AG09309 (cell line): ENCODE measurements at regions not wholly inside any gene's neighbourhood (a gene's known extent, or its start where the extent isn't known, plus 50 kb on each side); places are given as distances from the start of the nearest gene placed in this dataset.

Experiments used
- DNase-seq: peaks from one replicate; pipeline ENCODE4 v3.0.0-alpha.2; 2010; ENCODE audit warnings: low read depth
- H3K4me3 ChIP-seq: 2 replicates; pipeline ENCODE4 v1.5.1; 2011; ENCODE audit warnings: mild to moderate bottlenecking, low read depth, low read length, moderate library complexity; ENCODE audit not compliant: control insufficient read depth
- TF ChIP-seq, protein P1 (sequence below): IDR thresholded peaks from 2 replicates; pipeline ENCODE4 v1.5.1; 2011; ENCODE audit warnings: mild to moderate bottlenecking, low read depth, low read length, inconsistent platforms; ENCODE audit not compliant: insufficient read depth, control insufficient read depth; ENCODE audit errors: missing control alignments

DNA sequence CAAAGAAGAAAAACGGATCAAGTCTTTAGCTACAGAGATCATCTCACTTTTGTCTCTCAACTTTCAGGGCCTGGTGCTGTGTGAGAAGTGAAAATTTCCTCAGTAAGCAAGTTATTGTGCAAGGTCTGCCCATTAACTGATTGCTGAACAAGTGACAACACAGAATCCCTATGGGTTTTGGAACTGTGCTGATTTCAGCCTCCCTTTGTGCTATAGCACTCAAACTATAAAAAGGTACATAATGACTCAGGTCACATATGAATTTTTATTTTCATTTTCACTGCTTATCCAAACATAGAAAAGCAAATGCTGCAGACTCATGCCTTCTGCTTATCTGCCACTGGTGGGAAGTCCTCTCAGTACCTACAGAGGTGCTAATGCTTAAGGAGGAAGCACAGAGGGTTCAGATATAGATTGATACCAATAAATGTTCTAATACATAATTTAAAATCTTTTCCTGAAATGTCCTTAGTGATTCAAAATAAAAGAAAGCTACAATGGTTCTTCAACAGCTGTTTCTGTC is 576.2 kb upstream of the CT83 start:
- H3K4me3 ChIP-seq, result no peak overlapping the region
- TF ChIP-seq, protein P1, sequence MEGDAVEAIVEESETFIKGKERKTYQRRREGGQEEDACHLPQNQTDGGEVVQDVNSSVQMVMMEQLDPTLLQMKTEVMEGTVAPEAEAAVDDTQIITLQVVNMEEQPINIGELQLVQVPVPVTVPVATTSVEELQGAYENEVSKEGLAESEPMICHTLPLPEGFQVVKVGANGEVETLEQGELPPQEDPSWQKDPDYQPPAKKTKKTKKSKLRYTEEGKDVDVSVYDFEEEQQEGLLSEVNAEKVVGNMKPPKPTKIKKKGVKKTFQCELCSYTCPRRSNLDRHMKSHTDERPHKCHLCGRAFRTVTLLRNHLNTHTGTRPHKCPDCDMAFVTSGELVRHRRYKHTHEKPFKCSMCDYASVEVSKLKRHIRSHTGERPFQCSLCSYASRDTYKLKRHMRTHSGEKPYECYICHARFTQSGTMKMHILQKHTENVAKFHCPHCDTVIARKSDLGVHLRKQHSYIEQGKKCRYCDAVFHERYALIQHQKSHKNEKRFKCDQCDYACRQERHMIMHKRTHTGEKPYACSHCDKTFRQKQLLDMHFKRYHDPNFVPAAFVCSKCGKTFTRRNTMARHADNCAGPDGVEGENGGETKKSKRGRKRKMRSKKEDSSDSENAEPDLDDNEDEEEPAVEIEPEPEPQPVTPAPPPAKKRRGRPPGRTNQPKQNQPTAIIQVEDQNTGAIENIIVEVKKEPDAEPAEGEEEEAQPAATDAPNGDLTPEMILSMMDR, result no peak
- no peak for DNase-seq

DNA sequence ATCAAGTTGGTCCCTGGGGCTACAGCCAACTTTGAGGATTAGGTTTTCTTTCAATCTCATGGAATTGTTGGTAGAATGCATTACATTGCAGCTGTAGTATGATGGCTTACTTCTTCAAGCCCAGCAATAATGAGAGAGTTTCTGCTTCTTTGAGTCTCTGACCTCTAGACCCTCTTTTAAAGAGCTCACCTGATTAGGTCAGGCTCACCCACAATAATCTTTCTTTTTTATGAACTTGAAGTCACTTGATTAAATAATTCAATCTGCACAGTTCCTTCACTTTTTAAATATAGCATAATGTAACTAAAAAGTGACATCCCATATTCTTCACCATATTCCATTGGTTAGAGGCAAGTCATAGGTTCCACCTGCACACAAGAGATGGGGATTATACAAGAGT is 547.5 kb upstream of the CT83 start:
- TF ChIP-seq, protein P1, result no peak
- H3K4me3 ChIP-seq, result no peak overlapping the region
- DNase-seq, result no peak

DNA sequence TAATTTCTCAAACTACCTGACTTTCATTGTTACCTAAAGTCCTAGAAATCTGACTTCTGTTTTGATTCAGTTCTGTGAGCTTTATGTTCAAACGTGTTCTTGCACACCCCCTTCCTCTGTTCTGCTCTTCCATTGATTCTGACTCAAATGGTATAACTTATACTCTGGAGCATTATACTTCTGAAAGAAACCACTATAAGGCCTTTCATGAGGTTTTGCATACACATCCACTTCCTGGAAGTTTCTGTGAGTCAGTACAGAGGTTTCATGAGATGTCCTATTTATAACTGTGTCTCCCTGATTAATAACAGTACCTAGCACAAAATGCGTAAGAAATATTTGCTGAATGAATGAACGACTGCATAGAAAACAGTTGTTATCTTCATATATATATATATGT is 540.2 kb upstream of the CT83 start:
- no peak overlapping the region for H3K4me3 ChIP-seq
- DNase-seq, result no peak
- TF ChIP-seq, protein P1, result no peak

DNA sequence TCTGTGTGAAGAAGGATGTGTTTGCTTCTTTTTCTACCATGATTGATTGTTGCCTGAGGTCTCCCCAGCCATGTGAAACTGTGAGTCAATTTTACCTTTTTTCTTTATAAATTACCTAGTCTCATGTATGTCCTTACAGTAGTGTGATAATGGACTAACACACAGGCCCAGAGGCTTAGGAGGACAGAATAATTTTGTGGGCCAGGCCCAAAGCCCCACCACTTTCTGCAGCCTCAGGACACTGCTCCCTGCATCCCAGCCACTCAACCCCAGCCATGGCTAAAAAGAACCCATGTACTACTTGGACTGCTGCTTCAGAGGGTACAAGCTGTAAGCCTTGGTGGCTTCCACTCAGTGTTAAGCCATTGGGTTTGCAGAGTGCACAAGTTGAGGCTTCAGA is 512.7 kb upstream of the CT83 start:
- no peak for DNase-seq
- TF ChIP-seq, protein P1, result no peak
- no peak overlapping the region for H3K4me3 ChIP-seq

DNA sequence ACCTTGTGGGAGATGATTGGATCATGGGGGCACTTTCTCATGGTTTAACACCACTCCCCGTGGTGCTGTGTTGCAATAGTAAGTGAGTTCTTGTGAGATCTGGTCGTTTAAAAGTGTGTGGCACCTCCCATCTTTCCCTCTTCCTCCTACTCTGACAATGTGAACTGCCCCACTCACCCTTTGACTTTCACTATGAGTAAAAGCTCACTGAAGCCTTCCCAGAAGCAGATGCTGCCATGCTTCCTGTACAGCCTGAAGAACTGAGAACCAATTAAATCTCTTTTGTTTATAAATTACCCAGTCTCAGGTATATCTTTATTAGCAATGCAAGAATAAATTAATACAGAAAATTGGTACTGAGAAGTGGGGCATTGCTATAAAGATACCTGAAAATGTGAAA is 509.6 kb upstream of the CT83 start:
- DNase-seq, result no peak
- no peak overlapping the region for H3K4me3 ChIP-seq
- TF ChIP-seq, protein P1, result no peak

DNA sequence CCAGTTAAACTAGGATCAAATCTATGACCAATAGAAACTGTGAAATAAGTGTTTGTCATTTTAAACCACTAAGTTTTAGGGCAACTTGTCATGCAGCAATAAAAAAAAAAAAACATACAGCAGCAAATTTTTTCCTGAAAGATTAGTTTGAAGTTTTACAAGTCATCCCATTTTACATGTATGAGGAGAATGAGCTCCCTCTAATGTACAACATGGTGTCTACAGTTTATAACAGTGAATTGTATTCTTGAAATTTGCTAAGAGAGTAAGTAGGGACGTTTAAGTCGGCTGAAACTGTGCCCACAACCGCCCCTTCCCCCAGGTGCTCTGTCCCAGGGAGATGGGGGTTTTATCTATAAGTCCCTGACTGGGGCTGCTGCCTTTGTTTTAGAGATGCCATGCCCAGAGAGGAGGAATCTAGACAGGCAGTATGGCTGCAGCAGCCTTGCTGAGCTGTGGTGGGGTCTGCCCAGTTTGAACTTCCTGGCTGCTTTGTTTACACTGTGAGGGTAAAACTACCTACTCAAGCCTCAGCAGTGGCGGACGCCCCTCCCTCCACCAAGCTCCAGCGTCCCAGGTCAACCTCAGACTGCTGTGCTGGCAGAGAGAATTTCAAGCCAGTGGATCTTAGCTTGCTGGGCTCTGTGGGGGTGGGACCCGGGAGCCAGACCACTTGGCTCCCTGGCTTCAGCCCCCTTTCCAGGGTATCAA is 499.3 kb upstream of the CT83 start:
- TF ChIP-seq, protein P1, result peak; percentile 20
- no peak overlapping the region for H3K4me3 ChIP-seq
- DNase-seq, result no peak
